Hepatocyte (in vitro differentiated cells): ENCODE measurements at regions not wholly inside any gene's neighbourhood (a gene's known extent, or its start where the extent isn't known, plus 50 kb on each side); places are given as distances from the start of the nearest gene placed in this dataset.

Experiments used
- DNase-seq: peaks from one replicate; pipeline ENCODE4 v3.0.0-alpha.2; 2016; ENCODE audit warnings: low spot score
- H2AFZ ChIP-seq: fragments of 200-600 bp; sonication (generic); 2 replicates; pipeline ENCODE4 v1.6.0; 2016; ENCODE audit warnings: antibody characterized with exemption, mild to moderate bottlenecking
- H3K27ac ChIP-seq: fragments of 200-600 bp; sonication (generic); 2 replicates; pipeline ENCODE4 v1.5.1; 2016; ENCODE audit warnings: mild to moderate bottlenecking
- H3K27me3 ChIP-seq: fragments of 200-600 bp; sonication (generic); 2 replicates; pipeline ENCODE4 v1.6.1; 2016
- H3K36me3 ChIP-seq: fragments of 200-600 bp; sonication (generic); replicated peaks from 2 replicates; pipeline ENCODE4 v1.5.1; 2016; ENCODE audit warnings: low read depth; ENCODE audit not compliant: insufficient read depth
- H3K4me1 ChIP-seq: fragments of 200-600 bp; sonication (generic); 2 replicates; pipeline ENCODE4 v1.5.1; 2016; ENCODE audit warnings: mild to moderate bottlenecking, moderate library complexity; ENCODE audit not compliant: insufficient read depth
- H3K4me2 ChIP-seq: fragments of 200-600 bp; sonication (generic); 2 replicates; pipeline ENCODE4 v1.6.0; 2016
- H3K4me3 ChIP-seq: fragments of 200-600 bp; sonication (generic); 2 replicates; pipeline ENCODE4 v1.5.1; 2016; ENCODE audit warnings: mild to moderate bottlenecking
- H3K79me2 ChIP-seq: fragments of 200-600 bp; sonication (generic); 2 replicates; pipeline ENCODE4 v1.6.0; 2017; ENCODE audit warnings: mild to moderate bottlenecking
- H3K9me2 ChIP-seq: fragments of 200-600 bp; sonication (generic); replicated peaks from 2 replicates; pipeline ENCODE4 v1.6.0; 2017; ENCODE audit warnings: mild to moderate bottlenecking; ENCODE audit not compliant: insufficient read depth
- H3K9me3 ChIP-seq: fragments of 200-600 bp; sonication (generic); 2 replicates; pipeline ENCODE4 v1.5.1; 2016; ENCODE audit warnings: low read depth, mild to moderate bottlenecking
- H4K20me1 ChIP-seq: fragments of 200-600 bp; sonication (generic); 2 replicates; pipeline ENCODE4 v1.6.0; 2016; ENCODE audit warnings: mild to moderate bottlenecking; ENCODE audit not compliant: insufficient read depth, poor library complexity, severe bottlenecking
- CTCF ChIP-seq: fragments of 200-600 bp; sonication (generic); IDR thresholded peaks from 2 replicates; pipeline ENCODE4 v1.5.1; 2016; ENCODE audit warnings: antibody characterized with exemption, mild to moderate bottlenecking; ENCODE audit not compliant: poor library complexity
- EZH2 ChIP-seq: fragments of 200-600 bp; sonication (generic); IDR thresholded peaks from 2 replicates; pipeline ENCODE4 v1.6.1; 2016; ENCODE audit warnings: antibody characterized with exemption, mild to moderate bottlenecking, borderline replicate concordance
- EZH2phosphoT487 ChIP-seq: fragments of 200-600 bp; sonication (generic); IDR thresholded peaks from one replicate; pipeline ENCODE4 v1.6.1; 2018; ENCODE audit warnings: antibody characterized with exemption, mild to moderate bottlenecking, low read depth, moderate library complexity; ENCODE audit not compliant: unreplicated experiment, severe bottlenecking
- WGBS: methylation state at CpG from one replicate; pipeline ENCODE4 v1.1.6; 2016; ENCODE audit warnings: low lambda C conversion rate; ENCODE audit errors: missing lambda C conversion rate; 5-methylcytosine and 5-hydroxymethylcytosine counted together

- 85% methylated on average over 14 of the region's 14 CpGs for WGBS
- DNase-seq: no peak
- no peaks in the 10 kb centered on the region for H3K4me1 ChIP-seq
- no peaks in the 10 kb centered on the region for H3K36me3 ChIP-seq
- H3K9me2 ChIP-seq: no peaks in the 10 kb centered on the region
- no peak overlapping the region for H2AFZ ChIP-seq
- H3K9me3 ChIP-seq: no peaks in the 10 kb centered on the region
- no peaks in the 10 kb centered on the region for H3K79me2 ChIP-seq
- H4K20me1 ChIP-seq: no peaks in the 10 kb centered on the region
- no peak overlapping the region for H3K4me3 ChIP-seq
- no peak for TF ChIP-seq EZH2
- TF ChIP-seq EZH2phosphoT487: no peak
- TF ChIP-seq CTCF: no peak
- H3K27ac ChIP-seq: no peak overlapping the region
- no peak overlapping the region for H3K4me2 ChIP-seq
- no peaks in the 10 kb centered on the region for H3K27me3 ChIP-seq
Observed at GRCh38 chr1:60896701-60897363, 185.5 kb upstream of the NFIA start.

DNA sequence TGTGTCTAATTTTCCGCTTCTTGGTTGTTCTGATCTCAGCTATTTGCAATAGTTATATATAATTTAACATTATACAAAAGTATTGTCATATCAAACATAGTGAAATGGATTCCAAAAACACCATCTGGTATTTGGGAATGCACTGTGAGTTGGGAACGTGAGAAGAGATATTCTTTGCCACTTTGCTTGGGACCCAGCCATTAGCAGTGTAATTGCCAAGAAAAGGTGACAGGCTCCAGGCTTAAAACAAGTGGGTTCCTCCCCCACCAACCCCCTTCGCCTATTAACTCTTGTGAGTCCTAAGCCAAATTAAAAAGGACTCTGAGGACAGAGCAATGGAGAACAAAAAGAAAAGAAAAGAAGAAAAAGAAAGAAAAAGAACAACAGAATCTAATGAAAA, 186.7 kb upstream of the NFIA start:
- no peaks in the 10 kb centered on the region for H3K9me3 ChIP-seq
- no peaks in the 10 kb centered on the region for H3K36me3 ChIP-seq
- no peak overlapping the region for H2AFZ ChIP-seq
- H3K79me2 ChIP-seq: no peaks in the 10 kb centered on the region
- H3K4me2 ChIP-seq: no peak overlapping the region
- WGBS: 77% methylated on average over 3 of the region's 3 CpGs
- no peaks in the 10 kb centered on the region for H3K4me1 ChIP-seq
- TF ChIP-seq CTCF: no peak
- no peak for TF ChIP-seq EZH2
- TF ChIP-seq EZH2phosphoT487: no peak
- H3K27me3 ChIP-seq: peaks cover 4% of the 10 kb centered on the region
- no peak overlapping the region for H3K4me3 ChIP-seq
- DNase-seq: no peak
- H3K27ac ChIP-seq: no peak overlapping the region
- H3K9me2 ChIP-seq: no peaks in the 10 kb centered on the region
- no peaks in the 10 kb centered on the region for H4K20me1 ChIP-seq

DNA sequence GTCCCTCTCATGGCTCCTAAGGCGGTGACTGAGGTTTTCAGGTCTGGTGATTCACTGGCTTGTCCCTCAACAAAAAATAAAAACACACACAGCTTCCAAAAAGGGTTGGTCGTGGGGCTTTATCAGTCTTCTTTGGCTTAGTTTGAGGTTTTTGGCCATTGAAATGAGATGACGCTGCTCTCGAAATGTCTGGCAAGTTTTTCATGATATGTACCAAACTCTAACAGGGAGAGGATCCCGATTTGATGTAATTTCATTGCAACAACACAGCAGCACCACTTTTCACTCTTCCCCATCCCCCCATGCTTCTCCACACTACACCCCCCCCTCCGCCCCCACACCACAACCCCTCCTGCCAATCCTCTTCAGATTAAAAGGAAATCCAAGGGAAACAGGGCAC, 187.1 kb upstream of the NFIA start:
- Histone ChIP-seq H3K9me3 (no peaks in the 10 kb centered on the region), H3K79me2 (no peaks in the 10 kb centered on the region), H3K27me3 (peaks cover 9% of the 10 kb centered on the region), H3K4me3 (no peak overlapping the region), H3K36me3 (no peaks in the 10 kb centered on the region), H2AFZ (no peak overlapping the region), H3K9me2 (no peaks in the 10 kb centered on the region), H3K27ac (no peak overlapping the region), H3K4me2 (no peak overlapping the region), H3K4me1 (no peaks in the 10 kb centered on the region), H4K20me1 (no peaks in the 10 kb centered on the region)
- DNase-seq: no peak
- TF ChIP-seq CTCF: no peak
- no peak for TF ChIP-seq EZH2phosphoT487
- no peak for TF ChIP-seq EZH2
- 87% methylated on average over 6 of the region's 6 CpGs for WGBS

DNA sequence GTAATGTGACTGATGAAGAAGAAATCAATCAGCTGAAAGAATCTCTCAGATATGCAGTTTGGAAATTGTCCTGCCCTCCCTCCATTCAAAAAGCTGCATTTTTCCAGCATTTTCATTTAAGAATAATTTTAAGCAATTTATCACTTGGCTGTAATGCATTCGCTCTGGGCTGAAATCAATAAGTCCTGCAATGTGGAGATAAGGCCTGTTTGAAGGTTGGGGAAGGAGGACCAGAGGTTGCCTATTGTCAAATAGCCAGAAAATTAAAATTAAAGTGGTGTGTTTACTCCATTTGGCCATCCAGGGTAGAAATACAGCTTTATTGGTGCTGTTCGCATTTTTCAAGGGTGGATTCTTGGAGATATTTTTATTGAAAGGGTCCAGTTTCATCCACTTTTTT, 187.6 kb upstream of the NFIA start:
- WGBS: 92% methylated on average over 2 of the region's 2 CpGs

More for the DNA sequence above, 187.6 kb upstream of the NFIA start:
- no peak overlapping the region for H3K4me3 ChIP-seq
- H3K27me3 ChIP-seq: peaks cover 9% of the 10 kb centered on the region
- no peak overlapping the region for H2AFZ ChIP-seq
- no peaks in the 10 kb centered on the region for H3K9me2 ChIP-seq
- no peak overlapping the region for H3K4me2 ChIP-seq
- TF ChIP-seq CTCF (no peak), EZH2 (no peak), EZH2phosphoT487 (no peak)
- no peaks in the 10 kb centered on the region for H4K20me1 ChIP-seq
- no peaks in the 10 kb centered on the region for H3K79me2 ChIP-seq
- no peaks in the 10 kb centered on the region for H3K4me1 ChIP-seq
- no peaks in the 10 kb centered on the region for H3K36me3 ChIP-seq
- DNase-seq: no peak
- H3K9me3 ChIP-seq: no peaks in the 10 kb centered on the region
- H3K27ac ChIP-seq: no peak overlapping the region
